ENCODE measurements at regions not wholly inside any gene's neighbourhood (a gene's known extent, or its start where the extent isn't known, plus 50 kb on each side); places are given as distances from the start of the nearest gene placed in this dataset.
A peak's percentile ranks its signal among the peaks of the same experiment; 100 is the strongest.
"Not testable (repeated sequence)": the region's sequence is repeated elsewhere in the genome, so short reads cannot be mapped to it uniquely, and the experiment has no call there.

- no peak overlapping the region for H3K9ac ChIP-seq (ENCODE audit: insufficient read depth, low read length)
- no peaks in the 10 kb centered on the region for H3K27me3 ChIP-seq (ENCODE audit: control insufficient read depth, insufficient read depth, low read length)
- H3K4me1 ChIP-seq (ENCODE audit: control insufficient read depth, extremely low read depth, insufficient read depth, low read length): no peaks in the 10 kb centered on the region
- DNase-seq (ENCODE audit: low read depth in 2 of 2): no peak
- no peaks in the 10 kb centered on the region for H3K9me3 ChIP-seq (ENCODE audit: control insufficient read depth, insufficient read depth, low read depth, low read length)
- TF ChIP-seq CTCF (conservative IDR thresholded peaks at IDR 0.05 in 1 of 2, IDR thresholded peaks at IDR 0.05 in 1 of 2; ENCODE audit: low read depth in 1 of 2, low read length in 2 of 2): no peak
- H3K4me3 ChIP-seq (replicated peaks in 1 of 4; ENCODE audit: control extremely low read depth in 1 of 4, insufficient read depth in 1 of 4, low read depth in 3 of 4, low read length in 4 of 4): no peak overlapping the region
- H2AFZ ChIP-seq (ENCODE audit: low read length): no peak overlapping the region
- H3K4me2 ChIP-seq (ENCODE audit: extremely low read depth, insufficient read depth, low read length): no peak overlapping the region
- H3K79me2 ChIP-seq (ENCODE audit: control insufficient read depth, insufficient read depth, low read length): no peaks in the 10 kb centered on the region
- no peaks in the 10 kb centered on the region for H3K36me3 ChIP-seq (ENCODE audit: control insufficient read depth, insufficient read depth, low read length)
- H4K20me1 ChIP-seq (ENCODE audit: control insufficient read depth, extremely low read depth, insufficient read depth, low read length): no peaks in the 10 kb centered on the region
- no peak overlapping the region for H3K27ac ChIP-seq (ENCODE audit: insufficient read depth, low read length)
Measured at GRCh38 chr13:50618206-50618605, 225.3 kb downstream of the DLEU7 start.

GRCh38 chr13:50626101-50626547 is 217.4 kb downstream of the DLEU7 start:
- Histone ChIP-seq H3K4me3 (replicated peaks in 1 of 4; ENCODE audit: control extremely low read depth in 1 of 4, insufficient read depth in 1 of 4, low read depth in 3 of 4, low read length in 4 of 4) (no peak overlapping the region), H3K27ac (ENCODE audit: insufficient read depth, low read length) (no peak overlapping the region), H3K36me3 (ENCODE audit: control insufficient read depth, insufficient read depth, low read length) (no peaks in the 10 kb centered on the region), H3K79me2 (ENCODE audit: control insufficient read depth, insufficient read depth, low read length) (no peaks in the 10 kb centered on the region), H3K9me3 (ENCODE audit: control insufficient read depth, insufficient read depth, low read depth, low read length) (no peaks in the 10 kb centered on the region), H3K9ac (ENCODE audit: insufficient read depth, low read length) (no peak overlapping the region), H2AFZ (ENCODE audit: low read length) (no peak overlapping the region), H4K20me1 (ENCODE audit: control insufficient read depth, extremely low read depth, insufficient read depth, low read length) (no peaks in the 10 kb centered on the region), H3K4me1 (ENCODE audit: control insufficient read depth, extremely low read depth, insufficient read depth, low read length) (no peaks in the 10 kb centered on the region), H3K27me3 (ENCODE audit: control insufficient read depth, insufficient read depth, low read length) (no peaks in the 10 kb centered on the region), H3K4me2 (ENCODE audit: extremely low read depth, insufficient read depth, low read length) (no peak overlapping the region)
- no peak for TF ChIP-seq CTCF (conservative IDR thresholded peaks at IDR 0.05 in 1 of 2, IDR thresholded peaks at IDR 0.05 in 1 of 2; ENCODE audit: low read depth in 1 of 2, low read length in 2 of 2)
- TF ChIP-seq EZH2 (IDR thresholded peaks at IDR 0.05; ENCODE audit: low read length, missing control alignments): no peak
- DNase-seq (ENCODE audit: low read depth in 2 of 2): peak; percentile 18 to 72

GRCh38 chr13:50627111-50627510 is 216.4 kb downstream of the DLEU7 start:
- H2AFZ ChIP-seq (ENCODE audit: low read length): no peak overlapping the region
- peak in 1 of 2 donors; percentile 5 for DNase-seq (ENCODE audit: low read depth in 2 of 2)
- no peaks in the 10 kb centered on the region for H3K36me3 ChIP-seq (ENCODE audit: control insufficient read depth, insufficient read depth, low read length)
- no peaks in the 10 kb centered on the region for H3K4me1 ChIP-seq (ENCODE audit: control insufficient read depth, extremely low read depth, insufficient read depth, low read length)
- H3K9me3 ChIP-seq (ENCODE audit: control insufficient read depth, insufficient read depth, low read depth, low read length): no peaks in the 10 kb centered on the region
- H3K4me3 ChIP-seq (replicated peaks in 1 of 4; ENCODE audit: control extremely low read depth in 1 of 4, insufficient read depth in 1 of 4, low read depth in 3 of 4, low read length in 4 of 4): no peak overlapping the region
- no peak overlapping the region for H3K27ac ChIP-seq (ENCODE audit: insufficient read depth, low read length)
- TF ChIP-seq EZH2 (IDR thresholded peaks at IDR 0.05; ENCODE audit: low read length, missing control alignments): no peak
- no peak for TF ChIP-seq CTCF (conservative IDR thresholded peaks at IDR 0.05 in 1 of 2, IDR thresholded peaks at IDR 0.05 in 1 of 2; ENCODE audit: low read depth in 1 of 2, low read length in 2 of 2)
- H4K20me1 ChIP-seq (ENCODE audit: control insufficient read depth, extremely low read depth, insufficient read depth, low read length): no peaks in the 10 kb centered on the region
- H3K79me2 ChIP-seq (ENCODE audit: control insufficient read depth, insufficient read depth, low read length): no peaks in the 10 kb centered on the region
- no peak overlapping the region for H3K4me2 ChIP-seq (ENCODE audit: extremely low read depth, insufficient read depth, low read length)
- no peak overlapping the region for H3K9ac ChIP-seq (ENCODE audit: insufficient read depth, low read length)
- H3K27me3 ChIP-seq (ENCODE audit: control insufficient read depth, insufficient read depth, low read length): no peaks in the 10 kb centered on the region

GRCh38 chr13:50628512-50628911 is 215.0 kb downstream of the DLEU7 start:
- not testable (repeated sequence) for H3K79me2 ChIP-seq (ENCODE audit: control insufficient read depth, insufficient read depth, low read length); H3K4me3 ChIP-seq (replicated peaks in 1 of 4; ENCODE audit: control extremely low read depth in 1 of 4, insufficient read depth in 1 of 4, low read depth in 3 of 4, low read length in 4 of 4); H3K36me3 ChIP-seq (ENCODE audit: control insufficient read depth, insufficient read depth, low read length); H2AFZ ChIP-seq (ENCODE audit: low read length); H3K27ac ChIP-seq (ENCODE audit: insufficient read depth, low read length); H4K20me1 ChIP-seq (ENCODE audit: control insufficient read depth, extremely low read depth, insufficient read depth, low read length); H3K9ac ChIP-seq (ENCODE audit: insufficient read depth, low read length); H3K4me1 ChIP-seq (ENCODE audit: control insufficient read depth, extremely low read depth, insufficient read depth, low read length); DNase-seq (ENCODE audit: low read depth in 2 of 2); H3K27me3 ChIP-seq (ENCODE audit: control insufficient read depth, insufficient read depth, low read length); H3K9me3 ChIP-seq (ENCODE audit: control insufficient read depth, insufficient read depth, low read depth, low read length); H3K4me2 ChIP-seq (ENCODE audit: extremely low read depth, insufficient read depth, low read length)

All from fibroblast of lung (primary cell).